ENCODE measurements at regions not wholly inside any gene's neighbourhood (a gene's known extent, or its start where the extent isn't known, plus 50 kb on each side); places are given as distances from the start of the nearest gene placed in this dataset.

DNA sequence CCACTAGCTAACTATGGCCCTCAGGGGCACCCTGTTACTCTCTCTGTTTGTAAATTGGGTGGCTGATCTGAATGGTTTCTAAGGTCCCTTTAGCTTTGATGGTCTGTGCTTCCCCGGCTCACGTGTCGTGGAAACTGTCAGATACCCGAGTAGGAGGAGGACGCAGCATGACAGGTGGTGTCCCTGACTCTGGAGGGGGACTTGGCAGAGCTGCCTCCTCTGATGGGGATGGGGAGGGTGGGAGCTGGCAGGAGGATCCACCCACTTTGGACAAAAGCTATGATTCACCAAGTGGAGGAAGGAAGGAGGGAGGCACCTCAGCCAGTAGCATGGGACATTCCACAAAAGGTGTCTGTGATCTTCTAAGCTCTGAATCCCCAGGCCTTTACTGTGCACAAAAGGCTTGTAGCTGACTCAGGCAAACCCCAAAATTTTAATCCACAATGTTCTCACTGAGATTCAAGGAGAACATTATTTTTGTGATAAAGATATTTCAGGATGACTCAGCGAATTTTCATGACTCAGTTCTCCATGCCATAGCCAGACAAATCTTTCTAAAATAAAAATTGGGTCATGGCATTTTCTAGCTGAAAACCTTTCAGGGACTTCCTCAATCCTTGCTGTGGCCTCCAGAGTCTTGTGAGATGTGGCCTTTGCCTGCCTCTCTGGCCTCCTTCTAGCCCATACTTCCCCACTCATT lies 131.0 kb upstream of the BRINP1 start:
- no peak for DNase-seq (ENCODE audit: low read depth)
- no peak for TF ChIP-seq CTCF (IDR thresholded peaks at IDR 0.05; ENCODE audit: low read depth, low read length, missing control alignments)

GRCh38 chr9:119487118-119487827 lies 118.0 kb upstream of the BRINP1 start:
- TF ChIP-seq CTCF (IDR thresholded peaks at IDR 0.05; ENCODE audit: low read depth, low read length, missing control alignments), result no peak
- no peak for DNase-seq (ENCODE audit: low read depth)
- no peak overlapping the region for H3K4me3 ChIP-seq (ENCODE audit: low read depth, low read length)

More for the DNA sequence above, 131.0 kb upstream of the BRINP1 start:
- H3K4me3 ChIP-seq (ENCODE audit: low read depth, low read length), result no peak overlapping the region

DNA sequence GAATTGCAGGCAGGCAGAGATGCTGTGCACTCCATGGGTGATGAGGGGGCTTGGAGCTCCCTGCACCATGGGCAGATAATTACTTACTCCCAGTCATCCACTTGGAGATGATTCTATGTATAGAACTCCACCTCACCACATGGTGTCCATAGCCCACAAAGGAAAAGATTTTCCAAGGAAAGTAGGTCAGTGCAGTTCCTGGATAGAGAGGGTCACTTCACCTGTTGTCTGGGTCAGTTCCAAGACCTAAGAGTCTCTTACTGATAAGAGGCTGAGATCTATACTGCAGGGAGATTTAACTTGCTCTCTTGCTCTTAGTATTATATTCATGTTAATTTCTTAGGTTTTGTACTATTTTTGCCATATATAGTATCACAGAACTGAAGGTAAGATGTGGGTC lies 113.9 kb upstream of the BRINP1 start:
- TF ChIP-seq CTCF (IDR thresholded peaks at IDR 0.05; ENCODE audit: low read depth, low read length, missing control alignments), result no peak
- DNase-seq (ENCODE audit: low read depth), result no peak
- H3K4me3 ChIP-seq (ENCODE audit: low read depth, low read length), result no peak overlapping the region

- TF ChIP-seq CTCF (IDR thresholded peaks at IDR 0.05; ENCODE audit: low read depth, low read length, missing control alignments), result no peak
- no peak for DNase-seq (ENCODE audit: low read depth)
- H3K4me3 ChIP-seq (ENCODE audit: low read depth, low read length), result no peak overlapping the region
Observed at GRCh38 chr9:119477197-119477596, 108.0 kb upstream of the BRINP1 start.

DNA sequence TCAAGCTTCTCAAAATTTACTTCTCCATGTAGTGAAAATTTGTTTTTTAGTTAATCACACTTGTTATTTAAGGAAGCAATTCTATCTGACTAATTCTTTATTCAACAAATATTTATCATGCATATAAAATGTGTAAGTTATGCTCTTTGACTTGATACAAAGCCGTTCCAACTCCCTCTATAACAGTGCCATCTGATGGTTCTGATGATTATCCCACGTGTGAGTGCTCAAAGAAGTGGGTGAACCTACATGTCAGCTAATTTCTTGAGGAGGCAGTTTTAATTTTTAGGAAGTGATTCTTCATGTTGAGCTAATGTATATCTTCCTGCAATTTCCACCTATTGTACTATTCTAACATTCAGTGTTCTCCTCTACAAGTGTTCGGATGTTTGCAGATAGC lies 88.8 kb upstream of the BRINP1 start:
- no peak overlapping the region for H3K4me3 ChIP-seq (ENCODE audit: low read depth, low read length)
- no peak for TF ChIP-seq CTCF (IDR thresholded peaks at IDR 0.05; ENCODE audit: low read depth, low read length, missing control alignments)
- DNase-seq (ENCODE audit: low read depth), result no peak

DNA sequence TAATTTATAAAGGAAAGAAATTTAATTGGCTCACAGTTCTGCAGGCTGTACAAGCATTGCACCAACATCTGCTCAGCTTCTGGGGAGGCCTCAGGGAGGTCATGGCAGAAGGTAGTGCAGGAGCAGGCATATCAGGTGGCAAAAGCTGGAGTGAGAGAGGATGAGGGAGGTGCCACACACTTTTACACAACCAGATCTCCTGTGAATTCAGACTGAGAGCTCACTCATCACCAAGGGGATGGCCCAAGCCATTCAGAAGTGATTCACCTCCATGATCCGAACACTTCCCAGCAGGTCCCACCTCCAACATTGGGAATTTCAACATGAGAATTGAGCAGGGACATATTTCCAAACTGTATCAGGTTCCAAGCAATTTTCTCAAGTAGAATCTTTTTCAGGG lies 84.7 kb upstream of the BRINP1 start:
- no peak for DNase-seq (ENCODE audit: low read depth)
- TF ChIP-seq CTCF (IDR thresholded peaks at IDR 0.05; ENCODE audit: low read depth, low read length, missing control alignments), result no peak
- H3K4me3 ChIP-seq (ENCODE audit: low read depth, low read length), result no peak overlapping the region
